ENCODE measurements at regions not wholly inside any gene's neighbourhood (a gene's known extent, or its start where the extent isn't known, plus 50 kb on each side); places are given as distances from the start of the nearest gene placed in this dataset.

DNA sequence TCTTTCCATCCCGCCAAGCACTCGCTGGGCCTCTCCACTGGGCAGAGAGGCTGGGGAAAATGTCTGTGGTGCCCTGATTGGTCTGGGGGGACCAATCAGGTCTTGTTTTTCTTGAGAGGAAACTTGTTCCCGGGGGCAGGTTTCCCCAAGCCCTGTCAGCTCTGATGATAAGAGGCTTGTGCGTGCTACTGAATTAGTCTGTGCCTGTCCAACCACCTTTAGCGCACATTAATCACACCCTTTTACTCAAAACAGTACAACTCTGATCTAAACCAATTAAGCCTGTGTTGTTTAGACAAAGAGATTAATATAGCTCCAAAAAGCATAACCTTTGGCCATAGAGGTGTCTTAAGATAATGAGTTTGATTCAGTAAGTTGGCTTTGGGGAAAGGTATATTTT is 580.4 kb downstream of the VRK1 start:
- TF ChIP-seq, protein P1, sequence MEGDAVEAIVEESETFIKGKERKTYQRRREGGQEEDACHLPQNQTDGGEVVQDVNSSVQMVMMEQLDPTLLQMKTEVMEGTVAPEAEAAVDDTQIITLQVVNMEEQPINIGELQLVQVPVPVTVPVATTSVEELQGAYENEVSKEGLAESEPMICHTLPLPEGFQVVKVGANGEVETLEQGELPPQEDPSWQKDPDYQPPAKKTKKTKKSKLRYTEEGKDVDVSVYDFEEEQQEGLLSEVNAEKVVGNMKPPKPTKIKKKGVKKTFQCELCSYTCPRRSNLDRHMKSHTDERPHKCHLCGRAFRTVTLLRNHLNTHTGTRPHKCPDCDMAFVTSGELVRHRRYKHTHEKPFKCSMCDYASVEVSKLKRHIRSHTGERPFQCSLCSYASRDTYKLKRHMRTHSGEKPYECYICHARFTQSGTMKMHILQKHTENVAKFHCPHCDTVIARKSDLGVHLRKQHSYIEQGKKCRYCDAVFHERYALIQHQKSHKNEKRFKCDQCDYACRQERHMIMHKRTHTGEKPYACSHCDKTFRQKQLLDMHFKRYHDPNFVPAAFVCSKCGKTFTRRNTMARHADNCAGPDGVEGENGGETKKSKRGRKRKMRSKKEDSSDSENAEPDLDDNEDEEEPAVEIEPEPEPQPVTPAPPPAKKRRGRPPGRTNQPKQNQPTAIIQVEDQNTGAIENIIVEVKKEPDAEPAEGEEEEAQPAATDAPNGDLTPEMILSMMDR (IDR thresholded peaks at IDR 0.05; ENCODE audit: insufficient read depth, low read depth, low read length), result no peak
- no peak for TF ChIP-seq EZH2 (IDR thresholded peaks at IDR 0.05; ENCODE audit: insufficient read depth, low read length)

Data from astrocyte (in vitro differentiated cells and primary cell).